Keratinocyte (primary cell): ENCODE measurements at regions not wholly inside any gene's neighbourhood (a gene's known extent, or its start where the extent isn't known, plus 50 kb on each side); places are given as distances from the start of the nearest gene placed in this dataset.

Experiments used
- DNase-seq: peaks from one replicate; pipeline ENCODE4 v3.0.0-alpha.2; 2011; ENCODE audit warnings: low read depth, missing footprints, low spot score
- FAIRE-seq: peaks from 2 replicates; lab custom pipeline; 2011; peaks lifted over from hg19 to GRCh38; lab: Jason Lieb, UNC
- H2AFZ ChIP-seq: 2 replicates; pipeline ENCODE4 v1.6.0; 2012; ENCODE audit warnings: low read length, control low read depth, inconsistent platforms; ENCODE audit not compliant: control insufficient read depth
- H3K27ac ChIP-seq: 2 replicates; pipeline ENCODE4 v1.5.1; 2011; ENCODE audit warnings: low read length; ENCODE audit not compliant: control insufficient read depth, insufficient read depth
- H3K27me3 ChIP-seq: 3 replicates; pipeline ENCODE4 v1.6.0; 2011; ENCODE audit warnings: low read length; ENCODE audit not compliant: control insufficient read depth, insufficient read depth; ENCODE audit errors: extremely low read depth
- H3K36me3 ChIP-seq, 2 experiments: 2 replicates in 1 of 2; 3 replicates in 1 of 2; pipeline ENCODE4 v1.5.1; 2011; ENCODE audit warnings: low read length in 2 of 2, mild to moderate bottlenecking in 1 of 2; ENCODE audit not compliant: control insufficient read depth in 2 of 2, insufficient read depth in 2 of 2; ENCODE audit errors: extremely low read depth in 1 of 2
- H3K4me1 ChIP-seq: 3 replicates; pipeline ENCODE4 v1.5.1; 2011; ENCODE audit warnings: low read length; ENCODE audit not compliant: control insufficient read depth, insufficient read depth; ENCODE audit errors: extremely low read depth
- H3K4me2 ChIP-seq: 3 replicates; pipeline ENCODE4 v1.6.0; 2011; ENCODE audit warnings: low read depth, low read length; ENCODE audit not compliant: control insufficient read depth, insufficient read depth; ENCODE audit errors: extremely low read depth
- H3K4me3 ChIP-seq, 3 experiments: fragments of 200-600 bp in 1 of 3; sonication (generic) in 1 of 3; 2 replicates in 2 of 3; 3 replicates in 1 of 3; pipeline ENCODE4 v1.5.1; 2011 to 2016; ENCODE audit warnings: low read length in 3 of 3, mild to moderate bottlenecking in 3 of 3, control low read depth in 2 of 3, inconsistent platforms in 1 of 3, low read depth in 1 of 3, mixed read lengths in 1 of 3, mixed run types in 1 of 3, moderate library complexity in 1 of 3; ENCODE audit not compliant: control insufficient read depth in 2 of 3, insufficient read depth in 2 of 3; ENCODE audit errors: extremely low read depth in 1 of 3
- H3K79me2 ChIP-seq: 2 replicates; pipeline ENCODE4 v1.6.0; 2012; ENCODE audit warnings: low read length; ENCODE audit not compliant: control insufficient read depth, insufficient read depth
- H3K9ac ChIP-seq: 3 replicates; pipeline ENCODE4 v1.6.0; 2011; ENCODE audit warnings: low read length; ENCODE audit not compliant: control insufficient read depth, insufficient read depth; ENCODE audit errors: extremely low read depth
- H3K9me1 ChIP-seq: 3 replicates; pipeline ENCODE4 v1.6.0; 2011; ENCODE audit warnings: low read length; ENCODE audit not compliant: control insufficient read depth, insufficient read depth; ENCODE audit errors: extremely low read depth
- H3K9me3 ChIP-seq: 2 replicates; pipeline ENCODE4 v1.5.1; 2012; ENCODE audit warnings: low read depth, low read length; ENCODE audit not compliant: control insufficient read depth
- H4K20me1 ChIP-seq: 3 replicates; pipeline ENCODE4 v1.6.0; 2011; ENCODE audit warnings: low read length; ENCODE audit not compliant: control insufficient read depth, insufficient read depth; ENCODE audit errors: extremely low read depth
- EZH2 ChIP-seq: IDR thresholded peaks from one replicate; pipeline ENCODE4 v1.6.1; 2012; ENCODE audit warnings: inconsistent platforms, mild to moderate bottlenecking, low read length, moderate library complexity
- dilution Hi-C: fragments of 300-500 bp; cut with MboI; formaldehyde crosslinking; loops from one replicate; pipeline ENCODE4 v1.7.0; 2020; ENCODE audit warnings: low sequenced_read_pairs; ENCODE audit not compliant: extremely low pct_ligation_motif_present
- TF ChIP-seq, protein P1 (sequence below), 3 experiments: IDR thresholded peaks in 1 of 3; conservative IDR thresholded peaks in 1 of 3; optimal IDR thresholded peaks in 1 of 3; 2 replicates in 2 of 3; 3 replicates in 1 of 3; pipeline versions ENCODE3 to v1.5.1; 2011; ENCODE audit warnings: low read length in 3 of 3, mild to moderate bottlenecking in 3 of 3, moderate library complexity in 2 of 3, control low read depth in 1 of 3, inconsistent platforms in 1 of 3; ENCODE audit not compliant: insufficient read depth in 2 of 3; ENCODE audit errors: extremely low read depth in 1 of 3

DNA sequence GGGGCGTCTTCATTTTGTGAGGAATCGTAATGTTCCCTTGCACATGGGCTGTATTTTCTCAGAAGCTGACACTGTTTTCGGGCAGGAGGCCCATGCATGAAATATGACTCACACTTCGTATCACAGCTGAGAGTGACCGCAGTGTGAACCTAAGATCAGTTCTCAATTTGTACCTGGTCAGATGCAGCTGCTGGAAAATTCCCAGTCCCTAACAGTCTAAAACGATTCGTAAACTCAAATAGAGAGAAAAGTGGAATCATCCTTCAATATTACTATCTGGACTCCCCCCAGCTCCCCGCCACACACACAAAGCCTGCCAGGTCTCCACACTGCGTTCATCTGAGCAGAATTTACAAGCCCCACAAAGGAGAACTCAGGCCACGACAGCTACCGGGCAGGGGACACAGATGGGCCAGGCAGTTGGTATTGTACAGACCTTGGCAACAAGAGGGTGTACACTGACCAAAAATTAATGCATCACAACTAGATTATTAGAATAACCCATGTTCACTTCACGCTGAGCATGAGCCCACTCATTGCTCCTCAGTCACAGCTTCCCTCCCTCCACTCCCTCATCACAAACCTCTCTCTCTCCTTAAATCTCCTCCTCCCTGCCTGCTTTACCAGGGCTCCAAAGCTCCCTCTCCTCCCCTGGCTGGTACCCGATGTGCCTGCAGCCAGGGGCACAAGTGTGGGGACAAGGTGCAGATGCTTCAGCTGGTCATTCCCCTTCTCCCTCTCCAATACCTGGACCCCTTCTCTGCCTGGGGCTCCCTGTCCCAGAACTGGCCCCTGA, 488.4 kb downstream of the PREX1 start:
- no peak overlapping the region for H3K4me3 ChIP-seq
- no peaks in the 10 kb centered on the region for H3K36me3 ChIP-seq
- DNase-seq (no peak), FAIRE-seq (no peak)
- H2AFZ ChIP-seq, result no peak overlapping the region
- no peaks in the 10 kb centered on the region for H3K9me1 ChIP-seq
- no peaks in the 10 kb centered on the region for H3K9me3 ChIP-seq
- H3K79me2 ChIP-seq, result no peaks in the 10 kb centered on the region
- H3K9ac ChIP-seq, result no peak overlapping the region
- no peaks in the 10 kb centered on the region for H3K4me1 ChIP-seq
- H3K27me3 ChIP-seq, result peaks cover 16% of the 10 kb centered on the region
- TF ChIP-seq, protein P1, sequence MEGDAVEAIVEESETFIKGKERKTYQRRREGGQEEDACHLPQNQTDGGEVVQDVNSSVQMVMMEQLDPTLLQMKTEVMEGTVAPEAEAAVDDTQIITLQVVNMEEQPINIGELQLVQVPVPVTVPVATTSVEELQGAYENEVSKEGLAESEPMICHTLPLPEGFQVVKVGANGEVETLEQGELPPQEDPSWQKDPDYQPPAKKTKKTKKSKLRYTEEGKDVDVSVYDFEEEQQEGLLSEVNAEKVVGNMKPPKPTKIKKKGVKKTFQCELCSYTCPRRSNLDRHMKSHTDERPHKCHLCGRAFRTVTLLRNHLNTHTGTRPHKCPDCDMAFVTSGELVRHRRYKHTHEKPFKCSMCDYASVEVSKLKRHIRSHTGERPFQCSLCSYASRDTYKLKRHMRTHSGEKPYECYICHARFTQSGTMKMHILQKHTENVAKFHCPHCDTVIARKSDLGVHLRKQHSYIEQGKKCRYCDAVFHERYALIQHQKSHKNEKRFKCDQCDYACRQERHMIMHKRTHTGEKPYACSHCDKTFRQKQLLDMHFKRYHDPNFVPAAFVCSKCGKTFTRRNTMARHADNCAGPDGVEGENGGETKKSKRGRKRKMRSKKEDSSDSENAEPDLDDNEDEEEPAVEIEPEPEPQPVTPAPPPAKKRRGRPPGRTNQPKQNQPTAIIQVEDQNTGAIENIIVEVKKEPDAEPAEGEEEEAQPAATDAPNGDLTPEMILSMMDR (optimal IDR thresholded peaks at IDR 0.05 in 1 of 3, IDR thresholded peaks at IDR 0.05 in 1 of 3, conservative IDR thresholded peaks at IDR 0.05 in 1 of 3; ENCODE audit: extremely low read depth in 1 of 3, insufficient read depth in 2 of 3, low read length in 3 of 3), result no peak
- no peak for TF ChIP-seq EZH2
- no peak overlapping the region for H3K4me2 ChIP-seq
- no peaks in the 10 kb centered on the region for H4K20me1 ChIP-seq
- H3K27ac ChIP-seq, result no peak overlapping the region
- dilution Hi-C loops, result no loop called here

- H3K9me3 ChIP-seq, result no peaks in the 10 kb centered on the region
- TF ChIP-seq EZH2, result no peak
- TF ChIP-seq, protein P1 (optimal IDR thresholded peaks at IDR 0.05 in 1 of 3, IDR thresholded peaks at IDR 0.05 in 1 of 3, conservative IDR thresholded peaks at IDR 0.05 in 1 of 3; ENCODE audit: extremely low read depth in 1 of 3, insufficient read depth in 2 of 3, low read length in 3 of 3), result no peak
- no peak overlapping the region for H2AFZ ChIP-seq
- DNase-seq (no peak), FAIRE-seq (no peak)
- H3K27ac ChIP-seq, result no peak overlapping the region
- H4K20me1 ChIP-seq, result no peaks in the 10 kb centered on the region
- no peaks in the 10 kb centered on the region for H3K9me1 ChIP-seq
- H3K27me3 ChIP-seq, result peaks cover 16% of the 10 kb centered on the region
- no peaks in the 10 kb centered on the region for H3K36me3 ChIP-seq
- H3K9ac ChIP-seq, result no peak overlapping the region
- H3K4me2 ChIP-seq, result no peak overlapping the region
- H3K79me2 ChIP-seq, result no peaks in the 10 kb centered on the region
- H3K4me1 ChIP-seq, result no peaks in the 10 kb centered on the region
- dilution Hi-C loops, result no loop called here
- H3K4me3 ChIP-seq, result no peak overlapping the region
Measured at GRCh38 chr20:48338717-48339116, 489.1 kb downstream of the PREX1 start.
